Fibroblast of lung (primary cell): ENCODE measurements at regions not wholly inside any gene's neighbourhood (a gene's known extent, or its start where the extent isn't known, plus 50 kb on each side); places are given as distances from the start of the nearest gene placed in this dataset.

Experiments
- DNase-seq, 2 donors: peaks; one replicate each; pipeline versions ENCODE4 v3.0.0 to v3.0.0-alpha.2; 2010; ENCODE audit warnings: low read depth in 2 of 2
- H2AFZ ChIP-seq: 2 replicates; pipeline ENCODE4 v1.5.1; 2012; ENCODE audit warnings: low read length, control low read depth, inconsistent platforms
- H3K27ac ChIP-seq: 2 replicates; pipeline ENCODE4 v1.5.1; 2011; ENCODE audit warnings: low read length, control low read depth; ENCODE audit not compliant: insufficient read depth
- H3K27me3 ChIP-seq: 2 replicates; pipeline ENCODE4 v1.5.1; 2011; ENCODE audit warnings: mild to moderate bottlenecking, low read length; ENCODE audit not compliant: control insufficient read depth, insufficient read depth
- H3K36me3 ChIP-seq: 2 replicates; pipeline ENCODE4 v1.5.1; 2011; ENCODE audit warnings: low read length; ENCODE audit not compliant: control insufficient read depth, insufficient read depth
- H3K4me1 ChIP-seq: 2 replicates; pipeline ENCODE4 v1.5.1; 2011; ENCODE audit warnings: low read length; ENCODE audit not compliant: control insufficient read depth, insufficient read depth; ENCODE audit errors: extremely low read depth
- H3K4me2 ChIP-seq: 2 replicates; pipeline ENCODE4 v1.5.1; 2011; ENCODE audit warnings: low read length, control low read depth; ENCODE audit not compliant: insufficient read depth; ENCODE audit errors: extremely low read depth
- H3K4me3 ChIP-seq, 4 experiments: fragments of 200-600 bp in 1 of 4; sonication (generic) in 1 of 4; replicated peaks in 1 of 4; 2 replicates each; pipeline ENCODE4 v1.5.1; 2011 to 2016; ENCODE audit warnings: low read length in 4 of 4, low read depth in 3 of 4, mild to moderate bottlenecking in 3 of 4, control low read depth in 2 of 4, inconsistent platforms in 1 of 4, mixed read lengths in 1 of 4; ENCODE audit not compliant: insufficient read depth in 1 of 4; ENCODE audit errors: control extremely low read depth in 1 of 4
- H3K79me2 ChIP-seq: 2 replicates; pipeline ENCODE4 v1.5.1; 2012; ENCODE audit warnings: mild to moderate bottlenecking, low read length, inconsistent platforms; ENCODE audit not compliant: control insufficient read depth, insufficient read depth
- H3K9ac ChIP-seq: 2 replicates; pipeline ENCODE4 v1.5.1; 2011; ENCODE audit warnings: mild to moderate bottlenecking, low read length, control low read depth; ENCODE audit not compliant: insufficient read depth
- H3K9me3 ChIP-seq: 2 replicates; pipeline ENCODE4 v1.5.1; 2012; ENCODE audit warnings: low read depth, low read length; ENCODE audit not compliant: control insufficient read depth, insufficient read depth
- H4K20me1 ChIP-seq: 2 replicates; pipeline ENCODE4 v1.5.1; 2011; ENCODE audit warnings: low read length; ENCODE audit not compliant: control insufficient read depth, insufficient read depth; ENCODE audit errors: extremely low read depth
- EZH2 ChIP-seq: IDR thresholded peaks from 2 replicates; pipeline ENCODE4 v1.5.1; 2012; ENCODE audit warnings: low read length, control low read depth, mild to moderate bottlenecking; ENCODE audit errors: missing control alignments
- TF ChIP-seq, protein P1 (sequence below), 2 donors: IDR thresholded peaks in 1 of 2; conservative IDR thresholded peaks in 1 of 2; 1 replicate in 1 of 2; 2 replicates in 1 of 2; pipeline ENCODE4 v1.5.1; 2011 to 2012; ENCODE audit warnings: low read length in 2 of 2, control low read depth in 1 of 2, inconsistent platforms in 1 of 2, low read depth in 1 of 2, mild to moderate bottlenecking in 1 of 2

GRCh38 chr4:170162416-170162815, 72.7 kb upstream of the AADAT start:
- TF ChIP-seq, protein P1, sequence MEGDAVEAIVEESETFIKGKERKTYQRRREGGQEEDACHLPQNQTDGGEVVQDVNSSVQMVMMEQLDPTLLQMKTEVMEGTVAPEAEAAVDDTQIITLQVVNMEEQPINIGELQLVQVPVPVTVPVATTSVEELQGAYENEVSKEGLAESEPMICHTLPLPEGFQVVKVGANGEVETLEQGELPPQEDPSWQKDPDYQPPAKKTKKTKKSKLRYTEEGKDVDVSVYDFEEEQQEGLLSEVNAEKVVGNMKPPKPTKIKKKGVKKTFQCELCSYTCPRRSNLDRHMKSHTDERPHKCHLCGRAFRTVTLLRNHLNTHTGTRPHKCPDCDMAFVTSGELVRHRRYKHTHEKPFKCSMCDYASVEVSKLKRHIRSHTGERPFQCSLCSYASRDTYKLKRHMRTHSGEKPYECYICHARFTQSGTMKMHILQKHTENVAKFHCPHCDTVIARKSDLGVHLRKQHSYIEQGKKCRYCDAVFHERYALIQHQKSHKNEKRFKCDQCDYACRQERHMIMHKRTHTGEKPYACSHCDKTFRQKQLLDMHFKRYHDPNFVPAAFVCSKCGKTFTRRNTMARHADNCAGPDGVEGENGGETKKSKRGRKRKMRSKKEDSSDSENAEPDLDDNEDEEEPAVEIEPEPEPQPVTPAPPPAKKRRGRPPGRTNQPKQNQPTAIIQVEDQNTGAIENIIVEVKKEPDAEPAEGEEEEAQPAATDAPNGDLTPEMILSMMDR (conservative IDR thresholded peaks at IDR 0.05 in 1 of 2, IDR thresholded peaks at IDR 0.05 in 1 of 2; ENCODE audit: low read depth in 1 of 2, low read length in 2 of 2), result no peak
- no peak for TF ChIP-seq EZH2
- Histone ChIP-seq H2AFZ (no peak overlapping the region), H3K36me3 (no peaks in the 10 kb centered on the region)

DNA sequence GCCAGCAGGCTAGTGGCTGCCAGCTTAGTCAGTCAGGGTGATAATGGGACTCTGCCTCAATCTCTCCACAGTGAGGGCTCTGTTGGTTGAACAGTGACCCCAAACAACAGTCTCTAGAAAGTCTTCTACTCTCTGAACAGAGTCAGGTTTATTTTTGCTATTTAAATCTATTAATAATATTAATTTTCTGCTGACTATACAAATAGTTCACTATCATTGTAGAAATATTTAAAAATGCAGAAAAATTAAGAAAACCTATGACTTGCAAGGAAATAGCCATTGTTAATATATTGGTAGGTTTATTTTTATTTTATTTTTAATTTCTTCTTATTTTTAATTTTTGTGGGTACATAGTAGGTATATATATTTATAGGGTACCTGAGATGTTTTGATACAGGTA, 67.9 kb upstream of the AADAT start:
- H3K27ac ChIP-seq, result no peak overlapping the region
- no peak overlapping the region for H2AFZ ChIP-seq
- H3K9ac ChIP-seq, result no peak overlapping the region
- TF ChIP-seq, protein P1 (conservative IDR thresholded peaks at IDR 0.05 in 1 of 2, IDR thresholded peaks at IDR 0.05 in 1 of 2; ENCODE audit: low read depth in 1 of 2, low read length in 2 of 2), result no peak
- TF ChIP-seq EZH2, result no peak
- H3K9me3 ChIP-seq, result no peaks in the 10 kb centered on the region
- H3K4me1 ChIP-seq, result no peaks in the 10 kb centered on the region
- H3K4me2 ChIP-seq, result no peak overlapping the region
- H3K79me2 ChIP-seq, result no peaks in the 10 kb centered on the region
- H4K20me1 ChIP-seq, result no peaks in the 10 kb centered on the region
- no peaks in the 10 kb centered on the region for H3K36me3 ChIP-seq
- H3K4me3 ChIP-seq, result no peak overlapping the region
- no peak for DNase-seq
- no peaks in the 10 kb centered on the region for H3K27me3 ChIP-seq

More at GRCh38 chr4:170162416-170162815, 72.7 kb upstream of the AADAT start:
- no peaks in the 10 kb centered on the region for H3K27me3 ChIP-seq
- H3K4me1 ChIP-seq, result no peaks in the 10 kb centered on the region
- no peak for DNase-seq
- H3K4me3 ChIP-seq, result no peak overlapping the region
- H3K9ac ChIP-seq, result no peak overlapping the region
- no peaks in the 10 kb centered on the region for H4K20me1 ChIP-seq
- H3K79me2 ChIP-seq, result no peaks in the 10 kb centered on the region
- no peak overlapping the region for H3K4me2 ChIP-seq
- no peak overlapping the region for H3K27ac ChIP-seq
- H3K9me3 ChIP-seq, result no peaks in the 10 kb centered on the region

- H3K4me1 ChIP-seq, result no peaks in the 10 kb centered on the region
- no peaks in the 10 kb centered on the region for H3K9me3 ChIP-seq
- TF ChIP-seq, protein P1 (conservative IDR thresholded peaks at IDR 0.05 in 1 of 2, IDR thresholded peaks at IDR 0.05 in 1 of 2; ENCODE audit: low read depth in 1 of 2, low read length in 2 of 2), result no peak
- TF ChIP-seq EZH2, result no peak
- no peaks in the 10 kb centered on the region for H3K27me3 ChIP-seq
- H3K4me3 ChIP-seq, result no peak overlapping the region
- H3K9ac ChIP-seq, result no peak overlapping the region
- no peaks in the 10 kb centered on the region for H4K20me1 ChIP-seq
- H3K4me2 ChIP-seq, result no peak overlapping the region
- H3K79me2 ChIP-seq, result no peaks in the 10 kb centered on the region
- no peak for DNase-seq
- no peaks in the 10 kb centered on the region for H3K36me3 ChIP-seq
- H3K27ac ChIP-seq, result no peak overlapping the region
- no peak overlapping the region for H2AFZ ChIP-seq
These were observed 55.4 kb upstream of the AADAT start for GRCh38 chr4:170145120-170145519.
